Forelimb muscle (tissue), 1 donor: ENCODE measurements at regions not wholly inside any gene's neighbourhood (a gene's known extent, or its start where the extent isn't known, plus 50 kb on each side); places are given as distances from the start of the nearest gene placed in this dataset.
"Not testable (repeated sequence)": the region's sequence is repeated elsewhere in the genome, so short reads cannot be mapped to it uniquely, and the experiment has no call there.

Source experiments
- DNase-seq: peaks from one replicate; pipeline ENCODE4 v3.0.0-alpha.2; 2013; ENCODE audit warnings: low read depth

- DNase-seq = no peak
Observed at GRCh38 chr1:2949966-2950925, 71.0 kb upstream of the ACTRT2 start.

GRCh38 chr1:2950926-2951305, 70.4 kb upstream of the ACTRT2 start:
- DNase-seq = no peak

- DNase-seq = no peak
Observed at GRCh38 chr1:2951856-2952255, 69.4 kb upstream of the ACTRT2 start.

- no peak for DNase-seq
Observed at GRCh38 chr1:2952371-2952770, 68.9 kb upstream of the ACTRT2 start.

- DNase-seq = no peak
Observed at GRCh38 chr1:2952992-2953391, 68.3 kb upstream of the ACTRT2 start.

- no peak for DNase-seq
Observed at GRCh38 chr1:2953688-2954285, 67.5 kb upstream of the ACTRT2 start.

- DNase-seq = no peak
Observed at GRCh38 chr1:2955652-2956051, 65.6 kb upstream of the ACTRT2 start.

GRCh38 chr1:2956576-2956975, 64.7 kb upstream of the ACTRT2 start:
- DNase-seq = no peak

GRCh38 chr1:2957329-2957728, 63.9 kb upstream of the ACTRT2 start:
- DNase-seq = no peak

GRCh38 chr1:2959881-2960280, 61.4 kb upstream of the ACTRT2 start:
- not testable (repeated sequence) for DNase-seq

- DNase-seq = no peak
Observed at GRCh38 chr1:2961081-2961480, 60.2 kb upstream of the ACTRT2 start.

- no peak for DNase-seq
Observed at GRCh38 chr1:2961661-2962060, 59.6 kb upstream of the ACTRT2 start.

- no peak for DNase-seq
Observed at GRCh38 chr1:2962061-2962460, 59.2 kb upstream of the ACTRT2 start.

GRCh38 chr1:2962541-2962940, 58.7 kb upstream of the ACTRT2 start:
- no peak for DNase-seq

- DNase-seq = no peak
Observed at GRCh38 chr1:2962946-2963345, 58.3 kb upstream of the ACTRT2 start.

GRCh38 chr1:2965676-2966075, 55.6 kb upstream of the ACTRT2 start:
- no peak for DNase-seq

- no peak for DNase-seq
Observed at GRCh38 chr1:2966449-2967328, 54.6 kb upstream of the ACTRT2 start.

- DNase-seq = no peak
Observed at GRCh38 chr1:2967329-2967725, 53.9 kb upstream of the ACTRT2 start.

GRCh38 chr1:2967881-2968280, 53.4 kb upstream of the ACTRT2 start:
- DNase-seq = no peak

- DNase-seq = no peak
Observed at GRCh38 chr1:2968471-2968881, 52.8 kb upstream of the ACTRT2 start.

GRCh38 chr1:2969011-2969844, 52.0 kb upstream of the ACTRT2 start:
- DNase-seq = no peak
